Keratinocyte (primary cell): ENCODE measurements at regions not wholly inside any gene's neighbourhood (a gene's known extent, or its start where the extent isn't known, plus 50 kb on each side); places are given as distances from the start of the nearest gene placed in this dataset.

Experiments used
- DNase-seq: peaks from one replicate; pipeline ENCODE4 v3.0.0-alpha.2; 2011; ENCODE audit warnings: low read depth, missing footprints, low spot score
- FAIRE-seq: peaks from 2 replicates; lab custom pipeline; 2011; peaks lifted over from hg19 to GRCh38; lab: Jason Lieb, UNC
- H2AFZ ChIP-seq: 2 replicates; pipeline ENCODE4 v1.6.0; 2012; ENCODE audit warnings: low read length, control low read depth, inconsistent platforms; ENCODE audit not compliant: control insufficient read depth
- H3K27ac ChIP-seq: 2 replicates; pipeline ENCODE4 v1.5.1; 2011; ENCODE audit warnings: low read length; ENCODE audit not compliant: control insufficient read depth, insufficient read depth
- H3K27me3 ChIP-seq: 3 replicates; pipeline ENCODE4 v1.6.0; 2011; ENCODE audit warnings: low read length; ENCODE audit not compliant: control insufficient read depth, insufficient read depth; ENCODE audit errors: extremely low read depth
- H3K36me3 ChIP-seq, 2 experiments: 2 replicates in 1 of 2; 3 replicates in 1 of 2; pipeline ENCODE4 v1.5.1; 2011; ENCODE audit warnings: low read length in 2 of 2, mild to moderate bottlenecking in 1 of 2; ENCODE audit not compliant: control insufficient read depth in 2 of 2, insufficient read depth in 2 of 2; ENCODE audit errors: extremely low read depth in 1 of 2
- H3K4me1 ChIP-seq: 3 replicates; pipeline ENCODE4 v1.5.1; 2011; ENCODE audit warnings: low read length; ENCODE audit not compliant: control insufficient read depth, insufficient read depth; ENCODE audit errors: extremely low read depth
- H3K4me2 ChIP-seq: 3 replicates; pipeline ENCODE4 v1.6.0; 2011; ENCODE audit warnings: low read depth, low read length; ENCODE audit not compliant: control insufficient read depth, insufficient read depth; ENCODE audit errors: extremely low read depth
- H3K4me3 ChIP-seq, 3 experiments: fragments of 200-600 bp in 1 of 3; sonication (generic) in 1 of 3; 2 replicates in 2 of 3; 3 replicates in 1 of 3; pipeline ENCODE4 v1.5.1; 2011 to 2016; ENCODE audit warnings: low read length in 3 of 3, mild to moderate bottlenecking in 3 of 3, control low read depth in 2 of 3, inconsistent platforms in 1 of 3, low read depth in 1 of 3, mixed read lengths in 1 of 3, mixed run types in 1 of 3, moderate library complexity in 1 of 3; ENCODE audit not compliant: control insufficient read depth in 2 of 3, insufficient read depth in 2 of 3; ENCODE audit errors: extremely low read depth in 1 of 3
- H3K79me2 ChIP-seq: 2 replicates; pipeline ENCODE4 v1.6.0; 2012; ENCODE audit warnings: low read length; ENCODE audit not compliant: control insufficient read depth, insufficient read depth
- H3K9ac ChIP-seq: 3 replicates; pipeline ENCODE4 v1.6.0; 2011; ENCODE audit warnings: low read length; ENCODE audit not compliant: control insufficient read depth, insufficient read depth; ENCODE audit errors: extremely low read depth
- H3K9me1 ChIP-seq: 3 replicates; pipeline ENCODE4 v1.6.0; 2011; ENCODE audit warnings: low read length; ENCODE audit not compliant: control insufficient read depth, insufficient read depth; ENCODE audit errors: extremely low read depth
- H3K9me3 ChIP-seq: 2 replicates; pipeline ENCODE4 v1.5.1; 2012; ENCODE audit warnings: low read depth, low read length; ENCODE audit not compliant: control insufficient read depth
- H4K20me1 ChIP-seq: 3 replicates; pipeline ENCODE4 v1.6.0; 2011; ENCODE audit warnings: low read length; ENCODE audit not compliant: control insufficient read depth, insufficient read depth; ENCODE audit errors: extremely low read depth
- EZH2 ChIP-seq: IDR thresholded peaks from one replicate; pipeline ENCODE4 v1.6.1; 2012; ENCODE audit warnings: inconsistent platforms, mild to moderate bottlenecking, low read length, moderate library complexity
- dilution Hi-C: fragments of 300-500 bp; cut with MboI; formaldehyde crosslinking; loops from one replicate; pipeline ENCODE4 v1.7.0; 2020; ENCODE audit warnings: low sequenced_read_pairs; ENCODE audit not compliant: extremely low pct_ligation_motif_present
- TF ChIP-seq, protein P1 (sequence below), 3 experiments: IDR thresholded peaks in 1 of 3; conservative IDR thresholded peaks in 1 of 3; optimal IDR thresholded peaks in 1 of 3; 2 replicates in 2 of 3; 3 replicates in 1 of 3; pipeline versions ENCODE3 to v1.5.1; 2011; ENCODE audit warnings: low read length in 3 of 3, mild to moderate bottlenecking in 3 of 3, moderate library complexity in 2 of 3, control low read depth in 1 of 3, inconsistent platforms in 1 of 3; ENCODE audit not compliant: insufficient read depth in 2 of 3; ENCODE audit errors: extremely low read depth in 1 of 3

DNA sequence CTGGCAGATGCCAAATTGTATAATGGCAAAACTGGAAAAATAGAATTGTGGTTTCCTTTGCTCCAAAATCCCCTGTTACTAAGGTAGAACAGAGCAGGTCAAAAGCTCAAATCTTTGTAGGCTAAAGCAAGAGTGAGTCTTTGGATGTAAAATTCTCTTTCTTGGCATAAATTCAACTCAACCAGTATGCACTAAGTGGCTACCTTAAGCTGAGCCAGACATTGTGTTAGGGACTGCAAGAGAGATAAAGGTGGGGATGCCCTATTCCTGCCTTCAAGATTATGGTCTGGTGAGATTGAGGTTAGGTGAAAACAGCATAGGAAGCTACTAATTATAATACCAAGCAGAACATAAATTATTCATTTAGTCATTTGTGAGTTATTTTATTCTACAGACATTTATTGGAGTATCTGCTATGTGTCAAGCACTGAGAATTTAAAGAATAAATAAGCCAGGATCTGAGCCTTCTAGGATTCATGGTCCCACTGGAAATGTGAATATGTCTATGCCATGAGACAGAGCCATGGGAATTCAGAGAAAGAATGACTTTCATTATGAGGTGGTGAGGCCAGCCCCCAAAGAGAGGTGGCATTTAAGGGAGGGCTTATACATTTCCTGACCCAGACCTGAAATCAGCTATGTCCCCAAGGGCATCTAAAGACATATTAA lies 198.0 kb upstream of the NCKAP5 start:
- Histone ChIP-seq H3K9me3 (no peaks in the 10 kb centered on the region), H3K9ac (no peak overlapping the region), H3K27me3 (no peaks in the 10 kb centered on the region), H3K79me2 (no peaks in the 10 kb centered on the region), H3K4me2 (no peak overlapping the region), H2AFZ (no peak overlapping the region), H3K9me1 (no peaks in the 10 kb centered on the region), H3K4me3 (no peak overlapping the region), H4K20me1 (no peaks in the 10 kb centered on the region), H3K27ac (no peak overlapping the region), H3K36me3 (no peaks in the 10 kb centered on the region), H3K4me1 (no peaks in the 10 kb centered on the region)
- FAIRE-seq (peak; percentile 32), DNase-seq (no peak)
- dilution Hi-C loops, result no loop called here
- TF ChIP-seq, protein P1, sequence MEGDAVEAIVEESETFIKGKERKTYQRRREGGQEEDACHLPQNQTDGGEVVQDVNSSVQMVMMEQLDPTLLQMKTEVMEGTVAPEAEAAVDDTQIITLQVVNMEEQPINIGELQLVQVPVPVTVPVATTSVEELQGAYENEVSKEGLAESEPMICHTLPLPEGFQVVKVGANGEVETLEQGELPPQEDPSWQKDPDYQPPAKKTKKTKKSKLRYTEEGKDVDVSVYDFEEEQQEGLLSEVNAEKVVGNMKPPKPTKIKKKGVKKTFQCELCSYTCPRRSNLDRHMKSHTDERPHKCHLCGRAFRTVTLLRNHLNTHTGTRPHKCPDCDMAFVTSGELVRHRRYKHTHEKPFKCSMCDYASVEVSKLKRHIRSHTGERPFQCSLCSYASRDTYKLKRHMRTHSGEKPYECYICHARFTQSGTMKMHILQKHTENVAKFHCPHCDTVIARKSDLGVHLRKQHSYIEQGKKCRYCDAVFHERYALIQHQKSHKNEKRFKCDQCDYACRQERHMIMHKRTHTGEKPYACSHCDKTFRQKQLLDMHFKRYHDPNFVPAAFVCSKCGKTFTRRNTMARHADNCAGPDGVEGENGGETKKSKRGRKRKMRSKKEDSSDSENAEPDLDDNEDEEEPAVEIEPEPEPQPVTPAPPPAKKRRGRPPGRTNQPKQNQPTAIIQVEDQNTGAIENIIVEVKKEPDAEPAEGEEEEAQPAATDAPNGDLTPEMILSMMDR (optimal IDR thresholded peaks at IDR 0.05 in 1 of 3, IDR thresholded peaks at IDR 0.05 in 1 of 3, conservative IDR thresholded peaks at IDR 0.05 in 1 of 3; ENCODE audit: extremely low read depth in 1 of 3, insufficient read depth in 2 of 3, low read length in 3 of 3), result no peak
- TF ChIP-seq EZH2, result no peak

DNA sequence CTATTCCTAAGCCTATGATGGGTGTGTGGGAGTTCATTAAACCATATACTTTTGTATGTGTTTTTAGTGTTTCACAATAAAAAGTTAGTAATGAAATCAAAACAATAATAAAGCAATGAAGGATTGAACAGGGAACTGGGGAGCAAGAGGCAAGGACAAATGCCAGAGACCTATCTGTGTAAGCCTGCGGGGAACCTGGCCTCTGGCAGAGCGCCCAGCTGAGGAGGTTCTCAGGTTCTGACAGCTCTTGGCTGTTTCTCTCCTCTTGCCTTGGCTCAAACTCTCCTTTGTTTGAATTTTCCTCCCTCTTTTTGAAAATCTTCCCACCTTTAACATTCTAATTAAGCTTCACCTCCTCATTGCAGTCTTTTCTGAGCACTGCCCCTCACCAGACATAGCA lies 200.0 kb upstream of the NCKAP5 start:
- H3K27ac ChIP-seq, result no peak overlapping the region
- no peak for FAIRE-seq
- no peak overlapping the region for H3K4me3 ChIP-seq
- TF ChIP-seq EZH2, result no peak
- TF ChIP-seq, protein P1 (optimal IDR thresholded peaks at IDR 0.05 in 1 of 3, IDR thresholded peaks at IDR 0.05 in 1 of 3, conservative IDR thresholded peaks at IDR 0.05 in 1 of 3; ENCODE audit: extremely low read depth in 1 of 3, insufficient read depth in 2 of 3, low read length in 3 of 3), result no peak
- H3K4me2 ChIP-seq, result peak overlapping the region; percentile 17
- no peaks in the 10 kb centered on the region for H3K9me1 ChIP-seq
- no peak overlapping the region for H3K9ac ChIP-seq
- H3K79me2 ChIP-seq, result no peaks in the 10 kb centered on the region
- DNase-seq, result no peak
- H3K4me1 ChIP-seq, result no peaks in the 10 kb centered on the region
- H3K36me3 ChIP-seq, result no peaks in the 10 kb centered on the region
- H2AFZ ChIP-seq, result no peak overlapping the region
- H4K20me1 ChIP-seq, result no peaks in the 10 kb centered on the region
- no peaks in the 10 kb centered on the region for H3K27me3 ChIP-seq
- no peaks in the 10 kb centered on the region for H3K9me3 ChIP-seq
- dilution Hi-C loops, result no loop called here
